Activated CD4-positive, alpha-beta T cell treated with anti-CD3 and anti-CD28 coated beads, Interleukin-2, Interleukin-6, amounts not matched to agents 100 ng/mL and 50 ng/mL, durations not matched to agents 16 hours and 8 hours (primary cell): ENCODE measurements at regions not wholly inside any gene's neighbourhood (a gene's known extent, or its start where the extent isn't known, plus 50 kb on each side); places are given as distances from the start of the nearest gene placed in this dataset.
"Not testable (repeated sequence)": the region's sequence is repeated elsewhere in the genome, so short reads cannot be mapped to it uniquely, and the experiment has no call there.

Experiments used
- DNase-seq: peaks from one replicate; pipeline ENCODE4 v3.0.0-alpha.2; 2020

GRCh38 chr21:18970416-18970815 lies 566.8 kb upstream of the TMPRSS15 start:
- no peak for DNase-seq

DNA sequence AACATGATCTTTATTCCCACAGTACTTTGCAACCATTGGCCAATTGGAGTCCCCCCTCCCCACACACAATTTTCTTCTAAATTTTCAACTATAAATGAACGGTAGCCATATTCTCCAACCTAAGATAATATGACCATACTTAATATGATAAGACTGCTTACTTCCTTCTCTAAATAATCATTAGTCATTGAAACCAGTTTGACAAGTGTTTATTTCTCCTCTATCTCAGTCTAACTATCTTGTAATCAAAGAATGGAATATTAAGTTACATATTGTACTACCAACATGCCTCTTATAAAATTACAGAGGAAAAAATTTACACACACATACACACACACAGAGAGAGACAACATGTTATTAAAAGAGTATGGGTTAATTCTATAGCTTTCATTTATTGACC lies 567.4 kb upstream of the TMPRSS15 start:
- no peak for DNase-seq

DNA sequence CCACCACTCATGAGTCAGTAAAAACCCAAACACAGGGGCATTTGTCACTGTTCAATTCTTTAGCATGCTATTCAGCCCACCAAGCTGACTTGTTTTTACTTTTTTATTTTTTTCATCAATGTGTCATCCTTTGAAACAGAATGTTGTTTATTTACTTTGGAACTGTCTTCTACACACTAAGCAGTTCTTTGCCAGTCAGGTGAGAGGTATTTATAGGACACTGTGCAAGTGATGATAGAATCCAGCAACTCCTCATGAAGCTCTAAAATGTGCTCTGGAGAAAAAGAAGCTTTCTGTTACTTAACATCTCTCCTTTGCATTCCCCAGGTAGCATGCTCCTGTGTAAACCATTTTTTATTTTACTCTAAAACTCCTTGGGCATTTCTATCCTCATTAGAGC lies 582.0 kb upstream of the TMPRSS15 start:
- DNase-seq, result no peak

GRCh38 chr21:18986197-18986596 lies 582.6 kb upstream of the TMPRSS15 start:
- DNase-seq, result no peak

DNA sequence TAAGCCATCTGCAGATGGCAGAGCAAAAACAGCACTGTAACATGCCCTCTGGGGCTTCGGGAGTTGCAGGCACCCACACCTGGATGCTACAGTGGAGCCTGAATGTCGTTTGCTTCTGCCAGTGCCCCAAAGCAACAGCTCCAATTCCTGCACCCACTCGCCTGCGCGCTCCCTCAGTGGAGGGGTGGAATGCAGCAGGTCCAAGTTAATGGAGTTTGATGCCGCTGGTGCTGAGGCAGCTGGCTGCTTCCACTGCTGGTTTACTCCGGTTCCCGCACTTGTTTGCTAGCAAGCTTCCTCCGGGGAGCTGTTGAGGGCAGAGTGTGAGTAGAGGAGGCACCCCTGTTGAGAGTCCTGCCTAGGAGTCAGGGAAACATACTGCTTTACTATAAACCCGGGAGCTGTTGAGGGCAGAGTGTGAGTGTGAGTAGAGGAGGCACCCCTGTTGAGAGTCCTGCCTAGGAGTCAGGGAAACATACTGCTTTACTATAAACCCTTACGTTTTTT lies 584.0 kb upstream of the TMPRSS15 start:
- no peak for DNase-seq

GRCh38 chr21:18989953-18990495 lies 586.4 kb upstream of the TMPRSS15 start:
- DNase-seq, result no peak

GRCh38 chr21:18991846-18992245 lies 588.3 kb upstream of the TMPRSS15 start:
- no peak for DNase-seq

DNA sequence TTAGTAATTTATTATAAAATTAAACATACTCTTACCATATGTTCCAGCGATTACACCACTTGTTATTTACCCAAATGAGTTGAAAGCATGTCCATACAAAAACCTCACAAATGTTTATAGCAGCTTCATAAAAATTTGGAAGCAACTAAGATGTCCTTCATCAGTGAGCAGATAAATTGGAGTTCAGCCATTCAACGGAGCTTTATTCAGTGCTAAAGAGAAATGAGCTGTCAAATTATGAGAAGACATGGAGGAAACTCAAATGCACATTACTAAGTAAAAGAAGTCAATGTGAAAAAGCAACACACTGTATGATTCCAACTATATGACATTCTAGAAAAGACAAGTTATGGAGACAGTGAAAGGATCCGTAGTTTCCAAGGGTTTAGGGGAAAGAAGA lies 606.7 kb upstream of the TMPRSS15 start:
- DNase-seq, result no peak

DNA sequence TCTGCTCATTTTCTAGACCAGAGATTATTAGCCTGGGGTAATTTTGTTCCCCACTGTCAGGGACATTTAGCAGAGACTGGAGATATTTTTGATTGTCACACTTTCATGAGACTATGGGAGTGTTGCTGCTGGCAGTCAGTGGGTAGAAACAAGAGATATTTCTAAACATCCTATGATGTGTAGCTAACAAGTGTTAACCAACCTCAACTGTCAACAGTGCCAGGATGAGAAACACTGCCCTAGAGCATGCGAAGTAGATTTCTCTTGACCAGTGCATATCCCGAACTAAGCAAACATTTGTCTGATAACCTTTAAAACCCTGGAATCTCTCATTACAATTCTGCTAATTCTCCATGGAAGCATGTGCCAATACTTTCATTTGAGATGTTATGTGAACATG lies 607.4 kb upstream of the TMPRSS15 start:
- DNase-seq, result no peak

DNA sequence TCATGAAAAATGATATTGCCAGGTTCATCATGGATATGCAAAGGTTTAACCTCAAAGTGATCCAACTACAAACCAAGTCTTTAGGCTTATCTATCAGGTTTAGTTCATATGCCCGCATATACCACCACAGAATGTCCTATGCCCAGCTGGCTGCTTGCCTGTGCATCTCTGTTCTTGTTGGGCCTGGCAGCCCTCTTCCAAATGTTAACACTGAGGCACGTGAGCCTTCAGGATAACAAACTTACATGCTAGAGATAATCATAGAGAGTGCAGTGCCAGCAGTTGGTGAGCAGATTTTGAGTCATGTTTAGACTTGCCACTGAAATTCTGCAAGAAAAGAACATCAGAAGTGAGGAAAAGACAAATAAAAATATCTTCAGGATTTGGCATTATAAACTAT lies 607.9 kb upstream of the TMPRSS15 start:
- DNase-seq, result no peak

DNA sequence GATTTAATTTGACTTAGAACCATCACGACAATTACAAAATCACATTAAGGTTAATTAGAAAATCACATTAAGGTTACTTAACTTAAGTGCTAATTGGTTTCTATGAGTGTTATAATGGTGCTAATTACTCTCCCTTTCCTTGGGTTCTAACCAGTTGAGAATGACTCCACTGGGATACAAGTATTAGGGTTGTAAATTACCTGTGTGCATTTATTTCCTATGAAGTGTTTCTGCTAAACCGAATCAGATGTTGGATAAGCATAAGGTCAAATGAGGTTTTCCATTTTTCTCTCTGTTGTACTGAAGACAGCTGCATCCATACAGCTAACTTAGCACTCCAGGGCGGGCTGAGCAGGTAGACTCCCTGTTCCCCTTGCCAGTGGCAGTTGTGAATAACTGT lies 610.3 kb upstream of the TMPRSS15 start:
- DNase-seq, result no peak

DNA sequence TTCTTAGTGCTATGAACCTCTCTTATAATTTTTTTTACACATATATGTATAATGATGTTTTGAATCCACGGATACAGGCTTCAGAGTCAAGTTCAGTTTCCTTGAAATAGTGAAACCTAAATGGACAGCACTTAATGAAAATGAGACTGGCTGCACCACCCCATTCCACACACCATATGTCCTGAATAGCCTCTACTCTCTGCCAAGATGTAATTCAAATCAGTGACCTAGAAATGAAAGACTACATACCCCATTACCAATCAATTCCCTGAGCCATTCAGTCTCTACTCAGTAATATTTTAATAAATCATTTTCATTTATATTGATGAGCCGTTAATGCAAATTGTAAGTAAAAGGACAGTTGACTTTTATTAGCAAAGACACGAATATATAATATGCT lies 614.9 kb upstream of the TMPRSS15 start:
- no peak for DNase-seq

GRCh38 chr21:19022978-19023377 lies 619.4 kb upstream of the TMPRSS15 start:
- no peak for DNase-seq

- no peak for DNase-seq
Observed at GRCh38 chr21:19026911-19027310, 623.3 kb upstream of the TMPRSS15 start.

- DNase-seq, result no peak
Observed at GRCh38 chr21:19029816-19030215, 626.2 kb upstream of the TMPRSS15 start.

DNA sequence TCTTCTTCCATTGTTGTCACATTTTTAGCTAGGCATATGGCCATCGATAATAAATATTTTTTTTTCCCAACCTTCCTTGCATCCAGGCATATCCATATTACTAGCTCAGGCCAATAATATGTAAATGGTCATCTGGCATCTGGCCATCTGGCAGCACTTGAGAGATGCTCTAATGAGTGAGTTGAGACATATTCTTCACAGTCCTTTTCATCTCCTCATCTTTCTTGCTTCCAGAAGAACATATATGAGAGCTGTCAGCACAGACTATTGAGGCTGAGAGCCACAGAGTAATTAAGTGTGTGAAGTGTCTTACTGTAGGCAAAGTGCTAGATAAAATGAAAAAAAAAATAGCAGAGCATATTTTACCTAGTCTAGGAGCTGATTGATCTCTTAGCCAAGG lies 628.4 kb upstream of the TMPRSS15 start:
- no peak for DNase-seq

DNA sequence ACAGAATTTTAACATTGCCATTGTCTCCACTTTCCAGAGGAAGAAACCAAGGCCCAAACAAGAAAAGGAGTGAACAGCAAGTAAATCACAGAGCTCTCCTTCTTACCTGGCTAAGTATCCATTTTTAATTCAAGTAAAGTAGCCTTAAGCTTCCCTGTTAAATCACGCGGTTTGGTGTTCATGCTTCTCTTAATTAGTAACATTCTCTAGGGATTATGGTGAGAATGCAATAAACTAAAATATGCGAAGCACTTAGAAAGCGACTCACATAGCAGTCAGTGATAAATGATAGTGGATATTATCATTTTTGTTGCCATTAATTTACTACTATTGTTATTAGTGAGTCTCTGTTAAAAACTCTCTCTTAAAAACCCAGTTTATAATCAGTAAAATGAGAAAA lies 630.5 kb upstream of the TMPRSS15 start:
- DNase-seq, result no peak

DNA sequence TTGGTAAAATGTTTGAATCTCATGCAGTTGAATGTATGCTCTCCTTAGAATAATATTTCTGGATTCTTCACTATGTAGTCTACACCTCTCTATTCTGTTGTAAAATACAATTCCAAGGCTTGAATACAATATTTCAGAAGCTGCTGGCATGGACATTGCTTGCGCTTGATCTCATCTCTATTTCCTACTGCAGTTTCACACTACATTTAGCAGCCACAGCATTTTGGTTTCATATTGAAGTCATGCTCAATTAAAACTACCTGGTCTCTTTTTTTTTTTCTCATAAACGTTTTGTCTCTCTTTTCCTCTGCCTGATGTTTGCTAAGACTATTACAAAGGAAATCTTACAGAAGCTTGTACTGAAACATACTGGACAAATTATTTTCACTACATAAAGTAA lies 631.0 kb upstream of the TMPRSS15 start:
- DNase-seq, result no peak

DNA sequence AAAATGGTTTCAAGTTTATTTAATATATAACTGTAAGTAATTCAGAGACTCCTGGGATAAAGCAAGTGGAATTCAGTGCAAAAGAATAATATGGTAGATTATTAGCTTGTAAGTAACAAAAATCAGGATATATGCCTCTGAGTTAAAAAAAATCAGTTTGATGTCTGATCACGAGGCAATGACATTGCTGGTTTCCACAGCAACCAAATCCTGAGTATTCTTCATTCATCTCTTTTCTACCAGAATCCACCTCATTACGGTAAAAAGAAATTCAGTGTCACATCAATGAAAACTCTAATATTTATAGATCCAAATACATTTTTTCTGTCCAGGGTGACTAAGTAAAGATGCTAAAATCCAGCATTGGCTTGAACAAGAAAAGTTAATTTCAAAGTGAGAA lies 642.3 kb upstream of the TMPRSS15 start:
- no peak for DNase-seq

DNA sequence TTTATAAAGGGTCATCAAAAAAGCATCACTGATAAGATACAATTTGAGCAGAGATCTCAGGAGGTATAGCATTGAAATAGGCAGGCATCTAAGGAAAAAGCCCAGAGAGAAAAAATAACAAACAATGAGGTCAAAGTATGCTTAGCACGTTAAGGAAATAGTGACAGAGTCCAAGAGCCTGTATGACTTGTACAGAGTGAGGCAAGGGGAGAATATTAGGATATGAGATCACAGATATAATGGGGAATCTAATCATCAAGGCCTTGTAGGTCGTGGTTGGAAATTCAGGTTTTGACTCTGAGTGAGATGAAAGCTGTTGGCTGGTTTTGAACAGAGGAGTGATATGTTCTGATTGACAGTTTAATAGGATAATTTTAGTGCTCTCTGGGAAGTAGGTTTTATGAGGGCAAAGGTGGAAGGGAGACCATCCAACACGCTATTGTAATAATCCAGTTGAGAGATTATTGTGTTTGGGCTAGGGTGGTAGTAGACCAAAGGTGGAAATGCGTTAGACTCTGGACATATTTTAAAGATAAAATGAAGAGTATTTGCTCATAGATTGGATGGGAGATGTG lies 644.6 kb upstream of the TMPRSS15 start:
- DNase-seq, result no peak

GRCh38 chr21:19049567-19049966 lies 646.0 kb upstream of the TMPRSS15 start:
- DNase-seq, result no peak

DNA sequence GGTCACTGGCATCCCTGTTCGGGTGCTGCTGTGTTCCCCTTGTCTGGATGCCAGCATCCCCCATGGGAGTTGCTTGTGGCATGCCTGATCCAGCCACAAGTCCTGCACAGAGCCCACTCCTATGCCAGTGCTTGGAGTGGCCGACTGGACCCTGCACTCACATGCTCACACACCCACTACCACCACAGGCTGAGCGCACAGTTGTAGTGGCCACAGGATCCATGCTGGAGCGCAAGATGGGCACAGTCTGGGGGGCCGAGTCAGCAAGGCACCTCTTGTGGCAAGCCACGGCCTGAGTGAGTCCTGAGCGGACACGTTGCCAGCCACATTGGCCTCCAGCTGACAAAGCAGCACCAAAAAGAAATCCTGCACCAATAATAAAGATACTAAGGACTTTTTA lies 661.6 kb upstream of the TMPRSS15 start:
- no peak for DNase-seq

DNA sequence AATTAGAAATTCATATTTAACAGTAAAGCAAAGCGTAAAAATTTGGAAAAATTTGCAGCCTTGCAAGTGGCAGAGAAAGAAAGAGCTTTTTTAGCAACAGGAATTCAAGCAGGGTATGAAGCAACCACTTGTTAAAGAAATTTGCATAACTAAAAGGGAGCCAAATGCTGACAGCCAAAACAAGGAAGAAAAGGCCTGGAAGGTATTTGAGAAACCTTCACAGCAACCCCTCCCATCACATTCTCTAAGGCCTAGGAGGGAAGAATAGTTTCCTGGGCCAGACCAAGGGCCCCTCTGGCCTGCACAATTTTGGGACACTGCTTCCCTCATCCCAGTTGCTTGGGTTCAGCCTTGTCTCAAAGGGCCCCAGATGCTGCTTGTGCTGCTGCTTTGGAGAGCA lies 672.4 kb upstream of the TMPRSS15 start:
- no peak for DNase-seq

DNA sequence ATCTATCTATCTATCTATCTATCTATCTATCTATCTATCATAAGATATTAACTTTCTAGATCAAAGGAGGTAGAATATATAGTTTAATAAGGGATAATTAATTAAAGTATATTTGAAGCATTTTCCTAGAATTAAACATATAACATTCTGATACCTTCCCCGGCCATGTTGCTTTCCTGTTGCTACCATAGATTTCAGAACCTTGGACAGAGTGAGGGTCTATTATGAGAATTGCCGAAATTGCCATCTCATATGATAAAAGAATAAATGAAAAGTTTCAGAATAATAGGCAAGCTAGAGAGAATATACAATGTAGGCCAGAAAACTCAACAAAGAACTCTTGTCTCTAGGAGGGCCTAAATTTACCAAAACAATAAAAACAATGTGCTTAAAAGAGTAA lies 706.1 kb upstream of the TMPRSS15 start:
- DNase-seq, result no peak

- not testable (repeated sequence) for DNase-seq
Observed at GRCh38 chr21:19119259-19119658, 715.7 kb upstream of the TMPRSS15 start.
